ENCODE measurements at regions not wholly inside any gene's neighbourhood (a gene's known extent, or its start where the extent isn't known, plus 50 kb on each side); places are given as distances from the start of the nearest gene placed in this dataset.

- 95% methylated on average over 7 of the region's 7 CpGs for WGBS (ENCODE audit: insufficient coverage)
- H3K9me3 ChIP-seq (ENCODE audit: control extremely low read depth in 1 of 3, control insufficient read depth in 2 of 3, insufficient read depth in 1 of 3, low read length in 2 of 3) = peaks cover 0 to 9% (median 0%) of the 10 kb centered on the region in 3 donors
- ATAC-seq (ENCODE audit: low read depth) = no peak
- intact Hi-C loops (cut with micrococcal nuclease) = no loop called here
- no peak overlapping the region for H3K27ac Mint-ChIP-seq
- no peaks in the 10 kb centered on the region for H3K79me2 ChIP-seq (ENCODE audit: control insufficient read depth, insufficient read depth, low read length)
- H4K20me1 ChIP-seq (ENCODE audit: control insufficient read depth, insufficient read depth, low read length, poor library complexity, severe bottlenecking) = no peaks in the 10 kb centered on the region
- ChIA-PET CTCF (no interaction called here), POLR2A (no interaction called here)
- H3K9ac ChIP-seq (ENCODE audit: low read length) = no peak overlapping the region
- DNase-seq = no peak
- H3K27me3 ChIP-seq (replicated peaks in 1 of 4; ENCODE audit: control extremely low read depth in 1 of 4, control insufficient read depth in 3 of 4, insufficient read depth in 4 of 4, low read length in 3 of 4) = no peaks in the 10 kb centered on the region
- no peaks in the 10 kb centered on the region for H3K9me3 Mint-ChIP-seq (ENCODE audit: insufficient read depth)
- TF ChIP-seq EZH2 (IDR thresholded peaks at IDR 0.05; ENCODE audit: borderline replicate concordance, insufficient read depth, low read depth, low read length, poor library complexity, severe bottlenecking) = no peak
- no peak overlapping the region for H2AFZ ChIP-seq (ENCODE audit: insufficient read depth, low read depth, low read length, poor library complexity, severe bottlenecking)
- H3K36me3 ChIP-seq (replicated peaks in 1 of 2; ENCODE audit: control extremely low read depth in 1 of 2, control insufficient read depth in 1 of 2, extremely low read depth in 1 of 2, insufficient read depth in 2 of 2, low read length in 1 of 2) = no peaks in the 10 kb centered on the region
- no peak overlapping the region for H3K4me3 Mint-ChIP-seq
- no peak overlapping the region for H3K27ac ChIP-seq (ENCODE audit: low read length in 2 of 2)
- no peak overlapping the region for H3K4me3 ChIP-seq (ENCODE audit: control extremely low read depth in 1 of 5, extremely low read depth in 1 of 5, insufficient read depth in 1 of 5, low read depth in 2 of 5, low read length in 4 of 5)
- no peaks in the 10 kb centered on the region for H3K4me1 Mint-ChIP-seq
- H3K4me1 ChIP-seq (ENCODE audit: control insufficient read depth in 2 of 2, insufficient read depth in 2 of 2, low read length in 2 of 2) = no peaks in the 10 kb centered on the region
- peaks cover 10% of the 10 kb centered on the region for H3K27me3 Mint-ChIP-seq
- no peak overlapping the region for H3K4me2 ChIP-seq (replicated peaks; ENCODE audit: low read depth, low read length, poor library complexity, severe bottlenecking)
These were observed 174.0 kb downstream of the FGF18 start for GRCh38 chr5:171593401-171593800.

GRCh38 chr5:171593976-171594375, 174.5 kb downstream of the FGF18 start:
- Histone ChIP-seq H4K20me1 (ENCODE audit: control insufficient read depth, insufficient read depth, low read length, poor library complexity, severe bottlenecking) (no peaks in the 10 kb centered on the region), H3K36me3 (replicated peaks in 1 of 2; ENCODE audit: control extremely low read depth in 1 of 2, control insufficient read depth in 1 of 2, extremely low read depth in 1 of 2, insufficient read depth in 2 of 2, low read length in 1 of 2) (no peaks in the 10 kb centered on the region), H3K4me3 (ENCODE audit: control extremely low read depth in 1 of 5, extremely low read depth in 1 of 5, insufficient read depth in 1 of 5, low read depth in 2 of 5, low read length in 4 of 5) (no peak overlapping the region), H3K27me3 (replicated peaks in 1 of 4; ENCODE audit: control extremely low read depth in 1 of 4, control insufficient read depth in 3 of 4, insufficient read depth in 4 of 4, low read length in 3 of 4) (no peaks in the 10 kb centered on the region), H3K9me3 (ENCODE audit: control extremely low read depth in 1 of 3, control insufficient read depth in 2 of 3, insufficient read depth in 1 of 3, low read length in 2 of 3) (peaks cover 0 to 9% (median 0%) of the 10 kb centered on the region in 3 donors), H3K9ac (ENCODE audit: low read length) (no peak overlapping the region), H3K79me2 (ENCODE audit: control insufficient read depth, insufficient read depth, low read length) (no peaks in the 10 kb centered on the region), H3K27ac (ENCODE audit: low read length in 2 of 2) (no peak overlapping the region), H3K4me2 (replicated peaks; ENCODE audit: low read depth, low read length, poor library complexity, severe bottlenecking) (no peak overlapping the region), H3K4me1 (ENCODE audit: control insufficient read depth in 2 of 2, insufficient read depth in 2 of 2, low read length in 2 of 2) (no peaks in the 10 kb centered on the region), H2AFZ (ENCODE audit: insufficient read depth, low read depth, low read length, poor library complexity, severe bottlenecking) (no peak overlapping the region)
- ChIA-PET POLR2A (no interaction called here), CTCF (no interaction called here)
- peaks cover 10% of the 10 kb centered on the region for H3K27me3 Mint-ChIP-seq
- H3K9me3 Mint-ChIP-seq (ENCODE audit: insufficient read depth) = no peaks in the 10 kb centered on the region
- no peak overlapping the region for H3K4me3 Mint-ChIP-seq
- ATAC-seq (ENCODE audit: low read depth) (no peak), DNase-seq (no peak)
- no peaks in the 10 kb centered on the region for H3K4me1 Mint-ChIP-seq
- intact Hi-C loops (cut with micrococcal nuclease) = no loop called here
- H3K27ac Mint-ChIP-seq = no peak overlapping the region
- TF ChIP-seq CTCF (IDR thresholded peaks at IDR 0.05) (no peak), EZH2 (IDR thresholded peaks at IDR 0.05; ENCODE audit: borderline replicate concordance, insufficient read depth, low read depth, low read length, poor library complexity, severe bottlenecking) (no peak)
- WGBS (ENCODE audit: insufficient coverage) = no CpG with 5 or more reads among the region's 2 CpGs
